ENCODE measurements at regions not wholly inside any gene's neighbourhood (a gene's known extent, or its start where the extent isn't known, plus 50 kb on each side); places are given as distances from the start of the nearest gene placed in this dataset.

DNA sequence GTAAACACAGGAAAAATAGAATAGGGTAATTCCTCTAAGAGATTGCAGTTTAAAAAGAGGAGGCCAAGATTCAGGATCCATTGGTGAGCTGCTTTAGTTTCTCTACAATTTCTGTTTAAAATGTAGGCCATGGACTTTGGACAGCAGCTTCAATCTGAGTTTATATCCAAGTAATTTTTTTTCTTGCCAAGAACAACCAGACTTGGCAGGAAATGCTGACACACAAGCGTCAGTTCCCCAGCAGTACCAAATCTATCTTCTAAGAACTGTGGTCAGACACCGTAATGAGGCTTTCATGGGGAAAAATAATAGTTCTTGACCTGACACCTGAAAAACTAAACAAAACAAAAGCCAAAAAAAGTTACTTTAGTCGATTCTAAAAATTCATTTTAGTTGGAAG lies 528.8 kb downstream of the CSNK1G3 start:
- H3K79me1 ChIP-seq (ENCODE audit: low read depth, low read length), result no peaks in the 10 kb centered on the region
- no peak overlapping the region for H2BK15ac ChIP-seq (ENCODE audit: low read length)
- H3K23ac ChIP-seq (ENCODE audit: insufficient read length), result no peak overlapping the region
- H3K27ac ChIP-seq (ENCODE audit: low read depth, low read length), result no peak overlapping the region
- H2BK12ac ChIP-seq (ENCODE audit: low read depth, low read length), result no peak overlapping the region
- ChIA-PET POLR2A (ENCODE audit: partially characterized antibody) (no interaction called here), CTCF (ENCODE audit: partially characterized antibody) (interaction anchor here (1.1 to 3.4 kb wide), 2 partner anchors 20 to 44 kb away, joined by 3 to 11 read pairs; no protein-coding TSS in a partner anchor)
- no peak overlapping the region for H3K56ac ChIP-seq (replicated peaks; ENCODE audit: insufficient read length, low read depth, low read length)
- no peaks in the 10 kb centered on the region for H3K4me1 ChIP-seq (replicated peaks in 1 of 4; ENCODE audit: control insufficient read depth in 3 of 4, insufficient read depth in 4 of 4, low read length in 3 of 4)
- no peak overlapping the region for H2BK20ac ChIP-seq (ENCODE audit: low read length)
- no peak overlapping the region for H4K8ac ChIP-seq (ENCODE audit: extremely low read depth, insufficient read depth, low read length)
- no peak overlapping the region for H3K4me2 ChIP-seq (ENCODE audit: insufficient read depth in 1 of 2, low read depth in 2 of 2, low read length in 2 of 2)
- H2AFZ ChIP-seq (ENCODE audit: low read length), result no peak overlapping the region
- H3K9ac ChIP-seq (replicated peaks in 1 of 4; ENCODE audit: extremely low read depth in 1 of 4, low read depth in 3 of 4, low read length in 3 of 4), result no peak overlapping the region
- H3K27me3 ChIP-seq (replicated peaks in 1 of 4; ENCODE audit: control insufficient read depth in 3 of 4, extremely low read depth in 1 of 4, insufficient read depth in 3 of 4, low read length in 3 of 4), result no peaks in the 10 kb centered on the region
- DNase-seq (ENCODE audit: low read depth in 1 of 2, low spot score in 2 of 2), result no peak
- H3K79me2 ChIP-seq (ENCODE audit: control insufficient read depth in 1 of 2, insufficient read depth in 2 of 2, low read length in 2 of 2), result no peaks in the 10 kb centered on the region
- no peak overlapping the region for H4K5ac ChIP-seq (ENCODE audit: insufficient read length, low read depth, low read length)
- H3K9me3 ChIP-seq (ENCODE audit: insufficient read depth in 2 of 2, low read depth in 1 of 2, low read length in 1 of 2), result peaks cover 3 to 11% of the 10 kb centered on the region in 2 experiments; a peak in 3 of 4 replicates
- WGBS, 2 experiments (ENCODE audit: extremely low coverage in 1 of 2, insufficient coverage in 1 of 2, insufficient read length in 1 of 2, insufficient replicate concordance in 2 of 2, low coverage in 1 of 2, low lambda C conversion rate in 2 of 2, missing lambda C conversion rate in 1 of 2), result 85% methylated on average over 3 of the region's 3 CpGs; no CpG with 5 or more reads in 1 of the 2 experiments
- no peak overlapping the region for H3K18ac ChIP-seq (ENCODE audit: extremely low read depth, low read length)
- TF ChIP-seq SP2 (IDR thresholded peaks at IDR 0.05; ENCODE audit: low read length) (no peak), RNF2 (IDR thresholded peaks at IDR 0.05; ENCODE audit: borderline replicate concordance, low read depth, low read length, missing control alignments, poor library complexity, severe bottlenecking) (no peak), SIN3A (conservative IDR thresholded peaks at IDR 0.05 in 1 of 2, IDR thresholded peaks at IDR 0.05 in 1 of 2; ENCODE audit: low read depth in 1 of 2, low read length in 2 of 2) (no peak), CHD2 (IDR thresholded peaks at IDR 0.05; ENCODE audit: low read length) (no peak), RAD21 (IDR thresholded peaks at IDR 0.05 in 1 of 2, conservative IDR thresholded peaks at IDR 0.05 in 1 of 2; ENCODE audit: low read depth in 2 of 2, low read length in 2 of 2) (no peak), EP300 (IDR thresholded peaks at IDR 0.05; ENCODE audit: borderline replicate concordance in 1 of 2, low read depth in 2 of 2, low read length in 2 of 2) (no peak)
- TF ChIP-seq, protein P1, sequence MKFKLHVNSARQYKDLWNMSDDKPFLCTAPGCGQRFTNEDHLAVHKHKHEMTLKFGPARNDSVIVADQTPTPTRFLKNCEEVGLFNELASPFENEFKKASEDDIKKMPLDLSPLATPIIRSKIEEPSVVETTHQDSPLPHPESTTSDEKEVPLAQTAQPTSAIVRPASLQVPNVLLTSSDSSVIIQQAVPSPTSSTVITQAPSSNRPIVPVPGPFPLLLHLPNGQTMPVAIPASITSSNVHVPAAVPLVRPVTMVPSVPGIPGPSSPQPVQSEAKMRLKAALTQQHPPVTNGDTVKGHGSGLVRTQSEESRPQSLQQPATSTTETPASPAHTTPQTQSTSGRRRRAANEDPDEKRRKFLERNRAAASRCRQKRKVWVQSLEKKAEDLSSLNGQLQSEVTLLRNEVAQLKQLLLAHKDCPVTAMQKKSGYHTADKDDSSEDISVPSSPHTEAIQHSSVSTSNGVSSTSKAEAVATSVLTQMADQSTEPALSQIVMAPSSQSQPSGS (IDR thresholded peaks at IDR 0.05; ENCODE audit: low read length), result no peak
- no peak overlapping the region for H4K91ac ChIP-seq (replicated peaks; ENCODE audit: insufficient read length, low read length)
- no peak overlapping the region for H2BK5ac ChIP-seq (ENCODE audit: low read depth, low read length)
- no peak for FAIRE-seq
- no peak overlapping the region for H2AK5ac ChIP-seq (ENCODE audit: low read depth, low read length)
- no peak overlapping the region for H2BK120ac ChIP-seq (replicated peaks; ENCODE audit: low read depth, low read length)
- no peaks in the 10 kb centered on the region for H3K36me3 ChIP-seq (ENCODE audit: control insufficient read depth in 2 of 4, insufficient read depth in 4 of 4, low read length in 3 of 4)
- H3K4me3 ChIP-seq (ENCODE audit: extremely low read depth in 1 of 4, insufficient read depth in 2 of 4, low read depth in 3 of 4, low read length in 4 of 4), result no peak overlapping the region
- no peak overlapping the region for H3K4ac ChIP-seq (replicated peaks; ENCODE audit: insufficient read length, low read depth, low read length)
- no peaks in the 10 kb centered on the region for H4K20me1 ChIP-seq (replicated peaks in 1 of 2; ENCODE audit: control insufficient read depth in 1 of 2, insufficient read depth in 2 of 2, low read length in 2 of 2)
- no peak overlapping the region for H3K14ac ChIP-seq (ENCODE audit: insufficient read length)
- no peaks in the 10 kb centered on the region for H3K23me2 ChIP-seq (ENCODE audit: low read depth, low read length)

All from H1 (cell line).